HUES64 (cell line): ENCODE measurements at regions not wholly inside any gene's neighbourhood (a gene's known extent, or its start where the extent isn't known, plus 50 kb on each side); places are given as distances from the start of the nearest gene placed in this dataset.

Experiments used
- H3K27ac ChIP-seq: 2 replicates; pipeline ENCODE4 v1.7.0; 2013; ENCODE audit warnings: low read depth, low read length, inconsistent platforms
- H3K27me3 ChIP-seq: 2 replicates; pipeline ENCODE4 v1.6.1; 2013; ENCODE audit warnings: mild to moderate bottlenecking, low read length; ENCODE audit not compliant: insufficient read depth
- H3K36me3 ChIP-seq: 2 replicates; pipeline ENCODE4 v1.6.1; 2013; ENCODE audit warnings: mild to moderate bottlenecking, low read length; ENCODE audit not compliant: insufficient read depth
- H3K4me1 ChIP-seq: 2 replicates; pipeline ENCODE4 v1.6.1; 2013; ENCODE audit warnings: mild to moderate bottlenecking, low read length, moderate library complexity; ENCODE audit not compliant: insufficient read depth
- H3K4me3 ChIP-seq: 2 replicates; pipeline ENCODE4 v1.5.1; 2013; ENCODE audit warnings: mild to moderate bottlenecking, low read length, moderate library complexity
- H3K9ac ChIP-seq: 2 replicates; pipeline ENCODE4 v1.6.1; 2013; ENCODE audit warnings: mild to moderate bottlenecking, low read depth, low read length
- H3K9me3 ChIP-seq: 2 replicates; pipeline ENCODE4 v1.6.1; 2013; ENCODE audit warnings: low read depth, low read length; ENCODE audit not compliant: insufficient read depth
- WGBS: fragments of 150-250, 120-280 bp; methylation state at CpG from one replicate; pipeline ENCODE4 v1.1.7; 2013; ENCODE audit warnings: missing lambda C conversion rate; 5-methylcytosine and 5-hydroxymethylcytosine counted together

- no peak overlapping the region for H3K4me3 ChIP-seq
These were observed 258.7 kb upstream of the SNX7 start for GRCh38 chr1:98402860-98403259.

DNA sequence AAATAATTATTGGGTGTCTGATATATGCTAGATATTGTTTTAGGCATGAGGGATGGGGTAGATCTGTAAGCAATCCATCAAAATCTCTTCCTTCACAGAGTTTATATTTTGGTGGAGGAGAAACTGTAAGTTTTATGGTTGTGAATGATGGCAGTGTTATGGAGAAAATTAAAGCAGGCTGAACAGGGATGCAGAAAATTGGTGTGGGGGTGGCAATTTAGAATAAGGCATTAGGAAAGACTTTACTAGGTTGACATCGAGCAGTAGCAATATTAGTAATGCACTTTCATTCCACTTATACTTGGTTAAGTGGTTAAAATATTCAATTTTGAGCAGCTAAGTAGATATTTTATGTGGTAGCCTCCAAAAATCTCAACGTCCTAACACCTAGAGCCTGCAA is 261.1 kb upstream of the SNX7 start:
- Histone ChIP-seq H3K9ac (no peak overlapping the region), H3K4me1 (no peaks in the 10 kb centered on the region), H3K36me3 (no peaks in the 10 kb centered on the region), H3K9me3 (no peaks in the 10 kb centered on the region), H3K4me3 (no peak overlapping the region), H3K27me3 (no peaks in the 10 kb centered on the region), H3K27ac (no peak overlapping the region)
- no CpG with 5 or more reads among the region's 2 CpGs for WGBS

More at GRCh38 chr1:98402860-98403259, 258.7 kb upstream of the SNX7 start:
- Histone ChIP-seq H3K9ac (no peak overlapping the region), H3K27ac (no peak overlapping the region), H3K36me3 (no peaks in the 10 kb centered on the region), H3K4me1 (no peaks in the 10 kb centered on the region), H3K27me3 (no peaks in the 10 kb centered on the region), H3K9me3 (no peaks in the 10 kb centered on the region)
- 100% methylated on average over 1 of the region's 2 CpGs for WGBS

GRCh38 chr1:98399218-98399617 is 262.3 kb upstream of the SNX7 start:
- H3K27ac ChIP-seq: no peak overlapping the region
- 100% methylated on average over 1 of the region's 1 CpG for WGBS
- H3K4me3 ChIP-seq: no peak overlapping the region
- H3K27me3 ChIP-seq: no peaks in the 10 kb centered on the region
- H3K9me3 ChIP-seq: no peaks in the 10 kb centered on the region
- no peaks in the 10 kb centered on the region for H3K4me1 ChIP-seq
- H3K36me3 ChIP-seq: no peaks in the 10 kb centered on the region
- no peak overlapping the region for H3K9ac ChIP-seq

DNA sequence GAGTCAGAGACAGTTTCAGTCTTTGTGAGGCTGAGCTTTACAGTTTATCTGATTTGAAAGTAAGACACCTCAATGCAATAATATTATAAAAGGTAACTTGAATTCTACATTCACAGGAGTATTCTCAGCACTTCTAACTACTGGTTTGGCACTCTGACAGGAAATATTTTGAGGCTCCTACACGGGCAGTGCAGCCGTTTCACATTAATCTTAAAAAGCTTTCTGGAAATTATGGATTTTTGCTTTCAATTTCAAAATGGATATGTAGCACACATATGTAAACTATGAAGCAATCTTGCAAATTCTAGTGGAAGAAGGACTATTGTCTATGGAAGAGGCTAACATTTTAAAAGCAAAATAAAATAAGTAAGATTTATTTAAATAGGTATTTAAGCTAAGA is 262.9 kb upstream of the SNX7 start:
- Histone ChIP-seq H3K36me3 (no peaks in the 10 kb centered on the region), H3K27me3 (no peaks in the 10 kb centered on the region), H3K9me3 (no peaks in the 10 kb centered on the region), H3K9ac (no peak overlapping the region), H3K4me3 (no peak overlapping the region), H3K27ac (no peak overlapping the region), H3K4me1 (no peaks in the 10 kb centered on the region)
- WGBS: 100% methylated on average over 2 of the region's 2 CpGs

DNA sequence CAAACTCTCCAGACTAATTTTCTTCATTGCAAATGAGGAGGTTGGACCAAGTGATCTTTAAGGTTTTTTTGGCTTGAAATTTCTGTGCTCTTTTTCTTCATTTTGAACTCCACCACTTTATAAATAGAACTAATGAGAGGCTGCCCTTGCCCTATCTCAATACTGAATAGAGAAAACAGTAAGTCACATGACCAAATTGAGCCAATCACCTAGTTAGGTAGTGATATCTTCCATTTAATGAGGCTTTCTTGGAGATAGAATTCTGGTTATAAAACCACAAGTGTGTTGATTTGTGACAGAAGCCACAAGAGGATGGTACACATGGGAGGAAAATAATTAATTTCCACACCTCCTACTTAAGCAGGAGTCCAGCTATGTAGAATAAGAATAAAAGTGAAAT is 263.4 kb upstream of the SNX7 start:
- Histone ChIP-seq H3K27me3 (no peaks in the 10 kb centered on the region), H3K9me3 (no peaks in the 10 kb centered on the region), H3K27ac (no peak overlapping the region), H3K4me3 (no peak overlapping the region), H3K4me1 (no peaks in the 10 kb centered on the region), H3K9ac (no peak overlapping the region), H3K36me3 (no peaks in the 10 kb centered on the region)

GRCh38 chr1:98393719-98394118 is 267.8 kb upstream of the SNX7 start:
- Histone ChIP-seq H3K27me3 (no peaks in the 10 kb centered on the region), H3K27ac (no peak overlapping the region), H3K36me3 (no peaks in the 10 kb centered on the region), H3K4me1 (no peaks in the 10 kb centered on the region), H3K9ac (no peak overlapping the region), H3K9me3 (no peaks in the 10 kb centered on the region), H3K4me3 (no peak overlapping the region)
- 74% methylated on average over 2 of the region's 2 CpGs for WGBS

- H3K4me1 ChIP-seq: no peaks in the 10 kb centered on the region
- H3K27ac ChIP-seq: no peak overlapping the region
- WGBS: no CpG with 5 or more reads among the region's 1 CpG
- H3K27me3 ChIP-seq: no peaks in the 10 kb centered on the region
- H3K9ac ChIP-seq: no peak overlapping the region
- no peaks in the 10 kb centered on the region for H3K9me3 ChIP-seq
- no peak overlapping the region for H3K4me3 ChIP-seq
- no peaks in the 10 kb centered on the region for H3K36me3 ChIP-seq
These were observed 270.3 kb upstream of the SNX7 start for GRCh38 chr1:98391175-98391574.

DNA sequence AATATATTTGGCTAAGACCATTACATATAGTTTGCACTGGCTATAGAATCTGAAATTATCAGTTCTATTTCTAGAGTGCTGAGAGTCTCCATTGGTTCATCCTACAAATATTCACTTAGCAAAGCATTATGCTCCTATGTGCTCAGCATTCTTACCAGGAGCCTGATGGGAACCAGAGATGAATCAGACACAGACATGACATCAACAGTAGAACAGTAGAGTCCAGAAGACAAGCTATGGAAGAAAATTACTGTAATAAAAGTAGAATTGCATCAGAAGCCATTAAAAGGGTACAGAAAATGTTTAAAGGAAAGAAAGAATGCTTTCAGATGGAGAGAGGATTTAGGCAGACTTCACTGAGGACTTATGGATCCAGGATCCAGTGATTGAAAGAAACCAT is 271.7 kb upstream of the SNX7 start:
- Histone ChIP-seq H3K36me3 (no peaks in the 10 kb centered on the region), H3K27ac (no peak overlapping the region), H3K27me3 (no peaks in the 10 kb centered on the region), H3K4me3 (no peak overlapping the region), H3K9ac (no peak overlapping the region), H3K4me1 (no peaks in the 10 kb centered on the region), H3K9me3 (no peaks in the 10 kb centered on the region)

DNA sequence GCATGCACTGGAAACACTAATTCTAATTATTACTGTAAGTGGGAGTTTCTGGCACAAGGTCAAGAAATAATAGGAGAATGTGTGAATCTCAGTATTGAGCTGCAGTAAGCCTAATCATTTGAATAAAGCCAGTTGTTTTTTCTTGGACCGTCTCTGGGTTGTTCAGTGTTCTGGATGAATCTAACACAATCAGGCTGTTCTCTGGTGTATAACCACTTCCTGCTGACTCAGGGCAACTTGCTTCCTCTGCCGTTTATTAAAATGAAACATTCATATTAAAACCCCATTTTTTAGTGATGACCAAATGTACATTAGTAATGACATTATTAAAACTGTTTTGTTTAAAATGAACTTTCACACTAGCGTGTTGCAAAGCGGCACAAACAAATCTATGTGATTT is 273.1 kb upstream of the SNX7 start:
- Histone ChIP-seq H3K9ac (no peak overlapping the region), H3K27me3 (no peaks in the 10 kb centered on the region), H3K4me1 (no peaks in the 10 kb centered on the region), H3K36me3 (no peaks in the 10 kb centered on the region), H3K9me3 (no peaks in the 10 kb centered on the region), H3K27ac (no peak overlapping the region), H3K4me3 (no peak overlapping the region)
- WGBS: 94% methylated on average over 3 of the region's 4 CpGs

DNA sequence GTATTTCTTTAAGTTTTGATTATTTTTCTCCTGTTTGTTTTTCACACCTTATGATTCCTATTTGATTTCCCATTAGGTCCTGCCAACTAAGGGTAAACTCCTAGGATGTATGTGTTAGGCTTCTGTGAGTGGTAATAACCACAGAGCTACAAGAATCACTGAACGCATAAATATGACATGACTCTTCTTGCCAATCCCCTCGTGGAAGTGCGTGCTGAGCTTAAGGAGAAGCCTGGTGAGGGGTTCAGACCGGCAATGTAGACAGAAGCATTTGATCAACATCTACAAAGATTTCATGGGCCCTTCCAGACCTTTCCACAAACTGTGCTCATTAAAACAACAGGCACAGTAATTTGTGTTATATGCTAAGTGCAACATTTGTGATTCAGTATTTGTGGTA is 273.8 kb upstream of the SNX7 start:
- no peaks in the 10 kb centered on the region for H3K27me3 ChIP-seq
- H3K4me1 ChIP-seq: no peaks in the 10 kb centered on the region
- H3K4me3 ChIP-seq: no peak overlapping the region
- H3K9me3 ChIP-seq: no peaks in the 10 kb centered on the region
- H3K36me3 ChIP-seq: no peaks in the 10 kb centered on the region
- H3K9ac ChIP-seq: no peak overlapping the region
- 97% methylated on average over 4 of the region's 4 CpGs for WGBS
- no peak overlapping the region for H3K27ac ChIP-seq

DNA sequence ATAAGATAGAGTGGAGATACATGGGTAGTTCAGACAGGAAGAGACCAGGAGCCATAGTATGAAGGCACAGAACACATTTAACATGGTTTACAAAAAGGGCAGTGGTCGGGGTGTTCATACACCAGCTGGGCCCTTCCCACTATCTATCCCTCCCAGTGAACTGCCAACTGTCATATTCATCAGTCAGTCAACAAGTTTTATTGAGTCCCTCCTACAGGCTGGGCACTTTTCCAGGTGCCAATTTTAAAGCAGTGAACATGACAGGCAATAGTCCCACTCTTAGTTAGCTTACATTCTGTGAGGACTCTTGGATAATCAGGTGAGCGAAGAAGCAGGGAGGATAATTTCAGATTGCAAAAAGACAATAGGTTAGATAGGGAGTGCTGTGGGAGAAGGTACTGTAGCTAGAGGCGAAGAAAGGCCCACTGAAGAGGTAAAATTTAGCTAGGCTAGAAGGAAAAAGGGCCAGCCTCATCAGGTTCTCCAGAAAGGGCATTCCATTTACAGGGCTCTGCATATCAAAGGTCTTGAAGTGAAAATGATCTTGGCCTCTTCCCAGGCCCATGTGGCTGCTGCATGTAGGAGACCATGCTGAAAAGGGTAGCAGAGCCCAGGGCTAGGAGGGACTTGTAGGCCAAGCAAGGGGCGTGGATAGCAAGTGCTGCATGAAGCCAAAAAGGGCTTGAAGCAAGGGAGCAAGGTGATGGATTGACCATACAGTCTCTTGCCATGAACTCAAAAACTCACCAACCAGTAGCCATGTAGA is 274.7 kb upstream of the SNX7 start:
- Histone ChIP-seq H3K27ac (no peak overlapping the region), H3K4me1 (no peaks in the 10 kb centered on the region), H3K36me3 (no peaks in the 10 kb centered on the region), H3K27me3 (no peaks in the 10 kb centered on the region), H3K9ac (no peak overlapping the region), H3K9me3 (no peaks in the 10 kb centered on the region), H3K4me3 (no peak overlapping the region)
- WGBS: 92% methylated on average over 4 of the region's 4 CpGs

DNA sequence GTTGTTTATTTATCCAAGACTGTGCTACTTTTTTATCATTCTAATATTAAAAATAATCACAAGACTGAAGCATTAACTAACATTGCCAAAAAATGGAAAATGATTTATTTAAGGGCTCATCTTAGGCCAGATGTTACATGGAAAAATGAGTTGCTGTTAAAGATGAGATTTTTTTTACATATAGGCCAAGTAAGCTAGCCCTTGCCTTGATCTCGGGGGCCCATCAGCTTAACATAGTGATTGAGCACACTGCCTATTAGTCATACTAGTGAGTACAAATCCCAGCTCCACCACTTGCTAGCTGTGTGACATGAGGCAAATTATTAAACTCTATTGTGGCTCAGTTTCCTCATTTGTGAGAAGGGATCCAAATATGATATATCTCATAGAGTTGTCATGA is 275.9 kb upstream of the SNX7 start:
- Histone ChIP-seq H3K9me3 (no peaks in the 10 kb centered on the region), H3K4me1 (no peaks in the 10 kb centered on the region), H3K27ac (no peak overlapping the region), H3K4me3 (no peak overlapping the region), H3K36me3 (no peaks in the 10 kb centered on the region), H3K27me3 (no peaks in the 10 kb centered on the region), H3K9ac (no peak overlapping the region)
- WGBS: 89% methylated on average over 1 of the region's 1 CpG
